Gastrocnemius medialis (tissue), 4 donors: ENCODE measurements at regions not wholly inside any gene's neighbourhood (a gene's known extent, or its start where the extent isn't known, plus 50 kb on each side); places are given as distances from the start of the nearest gene placed in this dataset.

ENCODE experiments used
- ATAC-seq, 2 donors: fragments of 150-250 bp; one replicate each; pipeline ENCODE4 v1.9.1; 2016
- DNase-seq, 2 donors: peaks; one replicate each; pipeline ENCODE4 v3.0.0-alpha.2; 2019
- H3K27ac ChIP-seq, 4 donors: fragments of 200-600 bp; sonication (generic); 1 replicate in 1 of 4; 2 replicates in 3 of 4; pipeline ENCODE4 v1.5.1; 2016 to 2018; ENCODE audit warnings: mild to moderate bottlenecking in 2 of 4, moderate library complexity in 1 of 4
- H3K27me3 ChIP-seq, 3 donors: fragments of 200-600 bp; sonication (generic) in 2 of 3; 1 replicate in 1 of 3; 2 replicates in 2 of 3; pipeline versions ENCODE4 v1.5.1 to v1.6.0; 2016 to 2019; ENCODE audit warnings: mild to moderate bottlenecking in 1 of 3, moderate library complexity in 1 of 3
- H3K36me3 ChIP-seq, 2 donors: fragments of 200-600 bp; sonication (generic) in 1 of 2; one replicate each; pipeline ENCODE4 v1.5.1; 2017 to 2018
- H3K4me1 ChIP-seq, 2 donors: fragments of 200-600 bp; sonication (generic) in 1 of 2; one replicate each; pipeline ENCODE4 v1.5.1; 2016 to 2017; ENCODE audit warnings: mild to moderate bottlenecking in 2 of 2
- H3K4me3 ChIP-seq, 4 donors: fragments of 200-600 bp; sonication (generic) in 3 of 4; 1 replicate in 1 of 4; 2 replicates in 3 of 4; pipeline ENCODE4 v1.5.1; 2016 to 2019; ENCODE audit warnings: mild to moderate bottlenecking in 2 of 4
- H3K9me3 ChIP-seq, 3 donors: fragments of 200-600 bp; sonication (generic) in 2 of 3; 1 replicate in 1 of 3; 2 replicates in 2 of 3; pipeline ENCODE4 v1.5.1; 2016 to 2019
- CTCF ChIP-seq, 5 experiments: fragments of 450-650 bp in 3 of 5; fragments of 200-600 bp in 2 of 5; sonication (generic) in 2 of 5; IDR thresholded peaks in 4 of 5; conservative IDR thresholded peaks in 1 of 5; 1 replicate in 4 of 5; 2 replicates in 1 of 5; pipeline ENCODE4 v1.5.1; 2016 to 2019; ENCODE audit warnings: antibody characterized with exemption in 5 of 5, mild to moderate bottlenecking in 3 of 5, moderate library complexity in 3 of 5
- POLR2A ChIP-seq, 2 donors: fragments of 450-650 bp; IDR thresholded peaks; one replicate each; pipeline ENCODE4 v1.6.1; 2017; ENCODE audit warnings: antibody characterized with exemption in 2 of 2, mild to moderate bottlenecking in 2 of 2, moderate library complexity in 2 of 2
- in situ Hi-C, 4 donors: fragments of 200-750 bp; cut with MboI; loops; one replicate each; pipeline versions ENCODE4 v1.15.0 to v1.8.0; 2017; ENCODE audit warnings: low sequenced_read_pairs in 4 of 4
- intact Hi-C: fragments of 100-400 bp; cut with DNase I; formaldehyde crosslinking; loops from one replicate; pipeline ENCODE4 v1.15.1; 2023; ENCODE audit warnings: low total_unique reads

DNA sequence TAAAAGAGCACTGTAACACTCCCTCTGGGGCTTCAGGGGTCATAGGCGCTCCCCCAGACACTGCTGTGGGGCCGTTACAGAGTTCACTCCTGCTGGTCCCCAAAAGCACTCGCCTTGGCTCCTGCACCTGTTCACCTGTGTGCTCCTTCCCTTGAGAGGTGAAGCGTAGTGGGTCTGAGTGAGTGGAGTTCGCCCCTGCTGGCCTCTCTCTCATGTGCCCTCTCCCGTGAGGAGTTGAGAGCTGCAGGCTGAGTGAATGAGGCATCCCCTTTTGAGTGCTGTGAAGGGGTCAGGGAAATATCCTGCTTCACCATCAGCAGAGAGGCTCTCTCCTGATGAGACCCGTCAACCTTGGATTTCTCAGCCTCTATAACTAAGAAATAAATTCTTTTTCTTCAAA, 134.6 kb upstream of the TUT7 start:
- ATAC-seq: no peak
- Histone ChIP-seq H3K9me3 (no peaks in the 10 kb centered on the region), H3K27me3 (no peaks in the 10 kb centered on the region), H3K4me3 (no peak overlapping the region), H3K4me1 (no peaks in the 10 kb centered on the region), H3K36me3 (no peaks in the 10 kb centered on the region), H3K27ac (no peak overlapping the region)
- intact Hi-C loops: no loop called here
- TF ChIP-seq POLR2A (IDR thresholded peaks at IDR 0.05) (no peak), CTCF (IDR thresholded peaks at IDR 0.05 in 4 of 5, conservative IDR thresholded peaks at IDR 0.05 in 1 of 5) (no peak)
- no peak for DNase-seq
- in situ Hi-C loops: loop anchor here (5.0 to 25.0 kb wide), 4 partner anchors 249 to 839 kb away; partner anchors contain the start of gene GAS1 (in 1 of the 4)

GRCh38 chr9:86488345-86488744, 134.1 kb upstream of the TUT7 start:
- in situ Hi-C loops (loop anchor here (5.0 to 25.0 kb wide), 4 partner anchors 249 to 839 kb away; partner anchors contain the start of gene GAS1 (in 1 of the 4)), intact Hi-C loops (no loop called here)
- Histone ChIP-seq H3K27ac (no peak overlapping the region), H3K4me1 (no peaks in the 10 kb centered on the region), H3K36me3 (no peaks in the 10 kb centered on the region), H3K4me3 (no peak overlapping the region), H3K27me3 (no peaks in the 10 kb centered on the region), H3K9me3 (no peaks in the 10 kb centered on the region)
- TF ChIP-seq POLR2A (IDR thresholded peaks at IDR 0.05) (no peak), CTCF (IDR thresholded peaks at IDR 0.05 in 4 of 5, conservative IDR thresholded peaks at IDR 0.05 in 1 of 5) (no peak)
- DNase-seq (no peak), ATAC-seq (no peak)

GRCh38 chr9:86487838-86488233, 133.6 kb upstream of the TUT7 start:
- Histone ChIP-seq H3K27me3 (no peaks in the 10 kb centered on the region), H3K4me1 (no peaks in the 10 kb centered on the region), H3K4me3 (no peak overlapping the region), H3K27ac (no peak overlapping the region), H3K9me3 (no peaks in the 10 kb centered on the region), H3K36me3 (no peaks in the 10 kb centered on the region)
- TF ChIP-seq POLR2A (IDR thresholded peaks at IDR 0.05) (no peak), CTCF (IDR thresholded peaks at IDR 0.05 in 4 of 5, conservative IDR thresholded peaks at IDR 0.05 in 1 of 5) (no peak)
- no peak for ATAC-seq
- DNase-seq: no peak
- in situ Hi-C loops (loop anchor here (5.0 to 25.0 kb wide), 4 partner anchors 249 to 839 kb away; partner anchors contain the start of gene GAS1 (in 1 of the 4)), intact Hi-C loops (loop anchor here (1.0 to 2.0 kb wide), 2 partner anchors 509 to 837 kb away; no protein-coding TSS in a partner anchor)

DNA sequence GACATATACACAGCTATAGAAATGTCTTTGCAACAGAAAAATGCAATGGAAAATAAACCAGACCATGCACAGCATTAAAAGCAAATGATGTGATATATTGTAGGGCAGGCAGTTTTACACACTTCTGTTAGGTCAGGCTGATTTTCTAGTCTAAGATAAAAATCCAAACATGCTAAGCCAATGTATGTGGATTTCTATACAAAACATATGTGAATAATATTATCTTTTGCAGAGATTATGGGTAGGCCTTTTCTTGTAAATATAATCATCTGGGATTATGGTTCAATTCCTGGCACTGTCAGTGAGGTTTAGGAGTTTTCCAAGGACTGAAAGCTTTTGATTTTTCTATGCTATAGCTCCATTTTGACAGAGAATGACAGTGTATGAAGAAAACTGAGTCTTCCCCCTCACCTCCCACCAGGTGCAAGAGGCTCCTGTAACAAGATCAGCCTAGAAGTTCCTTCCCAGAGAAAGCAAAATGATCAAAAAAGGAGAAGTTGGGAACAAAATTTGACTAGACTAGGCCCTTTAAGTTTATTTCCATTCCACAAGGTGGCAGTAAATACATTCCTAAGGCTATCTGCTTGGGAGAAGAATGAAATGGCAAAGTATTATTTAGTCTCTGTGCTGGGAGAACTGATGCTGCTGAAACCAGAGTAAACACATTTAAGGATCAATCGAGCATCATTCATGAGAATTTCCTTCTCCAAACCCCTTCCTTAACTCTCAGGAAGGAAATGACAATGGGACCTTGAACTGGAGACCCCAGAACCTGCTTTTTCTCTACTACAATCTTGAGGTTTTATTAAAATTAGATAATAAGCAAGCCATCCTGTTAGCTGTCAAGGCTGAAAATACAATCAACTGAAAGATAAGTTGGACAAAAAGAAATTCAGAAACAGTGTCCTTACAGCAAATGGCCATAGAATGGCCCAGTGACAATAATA, 133.0 kb upstream of the TUT7 start:
- ATAC-seq: peak; percentile 70 to 84
- H3K36me3 ChIP-seq: no peaks in the 10 kb centered on the region
- H3K27ac ChIP-seq: no peak overlapping the region
- no peak for TF ChIP-seq POLR2A (IDR thresholded peaks at IDR 0.05)
- TF ChIP-seq CTCF (IDR thresholded peaks at IDR 0.05 in 4 of 5, conservative IDR thresholded peaks at IDR 0.05 in 1 of 5): peak; percentile 52 to 67 (median 59)
- DNase-seq: no peak
- H3K4me1 ChIP-seq: no peaks in the 10 kb centered on the region
- intact Hi-C loops (loop anchor here (1.0 to 2.0 kb wide), 2 partner anchors 510 to 838 kb away; no protein-coding TSS in a partner anchor), in situ Hi-C loops (loop anchor here (5.0 to 25.0 kb wide), 4 partner anchors 250 to 840 kb away; partner anchors contain the start of gene GAS1 (in 1 of the 4))
- H3K4me3 ChIP-seq: no peak overlapping the region
- H3K27me3 ChIP-seq: no peaks in the 10 kb centered on the region
- H3K9me3 ChIP-seq: no peaks in the 10 kb centered on the region
